Upper lobe of left lung (tissue), 4 donors: ENCODE measurements at regions not wholly inside any gene's neighbourhood (a gene's known extent, or its start where the extent isn't known, plus 50 kb on each side); places are given as distances from the start of the nearest gene placed in this dataset.

Experiments
- CTCF ChIP-seq, 6 experiments: fragments of 450-650 bp in 4 of 6; fragments of 200-600 bp in 2 of 6; sonication (generic) in 2 of 6; IDR thresholded peaks; one replicate each; pipeline ENCODE4 v1.5.1; 2016 to 2019; ENCODE audit warnings: antibody characterized with exemption in 6 of 6
- POLR2A ChIP-seq, 4 donors: fragments of 450-650 bp; IDR thresholded peaks; one replicate each; pipeline ENCODE4 v1.5.1; 2016 to 2017; ENCODE audit warnings: antibody characterized with exemption in 4 of 4, mild to moderate bottlenecking in 2 of 4

- no peak for TF ChIP-seq CTCF (IDR thresholded peaks at IDR 0.05)
- no peak for TF ChIP-seq POLR2A (IDR thresholded peaks at IDR 0.05)
These were observed 81.1 kb downstream of the ASB1 start for GRCh38 chr2:238507836-238508235.
